ENCODE measurements at regions not wholly inside any gene's neighbourhood (a gene's known extent, or its start where the extent isn't known, plus 50 kb on each side); places are given as distances from the start of the nearest gene placed in this dataset.

DNA sequence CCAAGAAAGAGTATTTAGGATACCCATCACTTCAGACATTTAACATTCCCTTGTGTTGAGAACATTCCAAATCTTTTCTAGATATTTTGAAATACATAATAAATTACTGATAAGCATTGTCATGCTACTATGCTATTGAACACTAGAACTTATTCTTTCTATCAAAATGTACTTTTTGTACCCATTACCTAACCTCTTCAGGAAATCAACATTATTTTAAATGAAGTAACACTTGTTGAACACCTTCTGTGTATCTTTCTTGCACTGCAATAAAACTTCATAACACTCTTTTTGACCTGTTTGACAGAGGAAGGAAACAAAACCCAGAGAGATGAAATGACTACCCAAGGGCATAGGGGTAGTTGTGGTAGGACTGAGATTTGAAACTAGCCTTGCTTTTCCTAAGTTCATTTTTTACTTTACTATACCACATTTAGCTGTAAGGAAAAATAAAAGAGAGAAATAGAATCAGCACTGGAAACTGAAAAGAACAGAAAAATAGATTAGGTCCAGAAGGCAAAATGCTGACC is 99.4 kb downstream of the UCHL5 start:
- TF ChIP-seq ARNTL (CRISPR knock-in tag; IDR thresholded peaks at IDR 0.05; ENCODE audit: borderline replicate concordance, low read depth) = no peak
- no peak for TF ChIP-seq CSDC2 (CRISPR knock-in tag; IDR thresholded peaks at IDR 0.05)
- TF ChIP-seq ESRRG (CRISPR knock-in tag; IDR thresholded peaks at IDR 0.05) = no peak
- no peak for TF ChIP-seq PPARA (CRISPR knock-in tag; IDR thresholded peaks at IDR 0.05; ENCODE audit: borderline replicate concordance)
- no peak for TF ChIP-seq ZNF70 (CRISPR knock-in tag; IDR thresholded peaks at IDR 0.05)
- no peak for TF ChIP-seq ZC3H10 (CRISPR knock-in tag; IDR thresholded peaks at IDR 0.05)
- no peak for ATAC-seq
